ENCODE measurements at regions not wholly inside any gene's neighbourhood (a gene's known extent, or its start where the extent isn't known, plus 50 kb on each side); places are given as distances from the start of the nearest gene placed in this dataset.

- TF ChIP-seq ZNF384 (IDR thresholded peaks at IDR 0.05), result no peak
- TF ChIP-seq HDGF (IDR thresholded peaks at IDR 0.05; ENCODE audit: borderline replicate concordance), result no peak
- TF ChIP-seq BHLHE40 (IDR thresholded peaks at IDR 0.05; ENCODE audit: borderline replicate concordance), result no peak
- no peak for TF ChIP-seq NFRKB (IDR thresholded peaks at IDR 0.05)
- TF ChIP-seq, protein P1, sequence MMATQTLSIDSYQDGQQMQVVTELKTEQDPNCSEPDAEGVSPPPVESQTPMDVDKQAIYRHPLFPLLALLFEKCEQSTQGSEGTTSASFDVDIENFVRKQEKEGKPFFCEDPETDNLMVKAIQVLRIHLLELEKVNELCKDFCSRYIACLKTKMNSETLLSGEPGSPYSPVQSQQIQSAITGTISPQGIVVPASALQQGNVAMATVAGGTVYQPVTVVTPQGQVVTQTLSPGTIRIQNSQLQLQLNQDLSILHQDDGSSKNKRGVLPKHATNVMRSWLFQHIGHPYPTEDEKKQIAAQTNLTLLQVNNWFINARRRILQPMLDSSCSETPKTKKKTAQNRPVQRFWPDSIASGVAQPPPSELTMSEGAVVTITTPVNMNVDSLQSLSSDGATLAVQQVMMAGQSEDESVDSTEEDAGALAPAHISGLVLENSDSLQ (IDR thresholded peaks at IDR 0.05), result no peak
- no peak for TF ChIP-seq SP1 (IDR thresholded peaks at IDR 0.05)
- TF ChIP-seq FOXM1 (IDR thresholded peaks at IDR 0.05; ENCODE audit: borderline replicate concordance), result no peak
- TF ChIP-seq ARNT (IDR thresholded peaks at IDR 0.05), result no peak
- TF ChIP-seq FOXK2 (IDR thresholded peaks at IDR 0.05), result no peak
- no peak for TF ChIP-seq SUZ12 (IDR thresholded peaks at IDR 0.05)
- TF ChIP-seq TARDBP (IDR thresholded peaks at IDR 0.05), result no peak
Observed at GRCh38 chr11:97770570-97770969, 1250.2 kb upstream of the CNTN5 start.
